Esophagus muscularis mucosa (tissue), 3 donors: ENCODE measurements at regions not wholly inside any gene's neighbourhood (a gene's known extent, or its start where the extent isn't known, plus 50 kb on each side); places are given as distances from the start of the nearest gene placed in this dataset.

ENCODE experiments used
- CTCF ChIP-seq, 3 experiments: fragments of 200-600 bp in 2 of 3; fragments of 450-650 bp in 1 of 3; sonication (generic) in 2 of 3; IDR thresholded peaks; one replicate each; pipeline ENCODE4 v1.5.1; 2017 to 2019; ENCODE audit warnings: antibody characterized with exemption in 3 of 3, mild to moderate bottlenecking in 2 of 3, moderate library complexity in 1 of 3
- POLR2A ChIP-seq: fragments of 450-650 bp; IDR thresholded peaks from one replicate; pipeline ENCODE4 v1.6.1; 2017; ENCODE audit warnings: antibody characterized with exemption, moderate library complexity, mild to moderate bottlenecking, low read depth

- TF ChIP-seq CTCF (IDR thresholded peaks at IDR 0.05) (no peak), POLR2A (no peak)
Observed at GRCh38 chr13:31946091-31946770, 85.3 kb upstream of the FRY start.
